Mesenchymal stem cell (in vitro differentiated cells and primary cell): ENCODE measurements at regions not wholly inside any gene's neighbourhood (a gene's known extent, or its start where the extent isn't known, plus 50 kb on each side); places are given as distances from the start of the nearest gene placed in this dataset.
A peak's percentile ranks its signal among the peaks of the same experiment; 100 is the strongest.

ENCODE experiments used
- DNase-seq: peaks from one replicate; pipeline ENCODE4 v3.0.0-alpha.2; 2013
- H2AFZ ChIP-seq: one replicate; pipeline ENCODE4 v1.6.1; 2013; ENCODE audit warnings: low read depth, mild to moderate bottlenecking, control low read depth, inconsistent platforms, low read length, moderate library complexity
- H2AK5ac ChIP-seq: 2 replicates; pipeline ENCODE4 v1.6.1; 2013; ENCODE audit warnings: low read length, moderate library complexity, mild to moderate bottlenecking, inconsistent platforms; ENCODE audit not compliant: severe bottlenecking
- H2BK120ac ChIP-seq: one replicate; pipeline ENCODE4 v1.6.1; 2013; ENCODE audit warnings: low read depth, mild to moderate bottlenecking, inconsistent platforms, low read length, moderate library complexity
- H2BK12ac ChIP-seq, 2 experiments: one replicate each; pipeline ENCODE4 v1.6.1; 2013; ENCODE audit warnings: inconsistent platforms in 2 of 2, low read length in 2 of 2, mild to moderate bottlenecking in 2 of 2, moderate library complexity in 2 of 2, control low read depth in 1 of 2
- H2BK15ac ChIP-seq: one replicate; pipeline ENCODE4 v1.6.1; 2013; ENCODE audit warnings: mild to moderate bottlenecking, low read depth, inconsistent platforms; ENCODE audit not compliant: poor library complexity, severe bottlenecking
- H2BK5ac ChIP-seq: 2 replicates; pipeline ENCODE4 v1.6.1; 2013; ENCODE audit warnings: low read depth, mild to moderate bottlenecking, low read length, control low read depth, inconsistent platforms; ENCODE audit not compliant: poor library complexity, severe bottlenecking
- H3K14ac ChIP-seq, 2 experiments: one replicate each; pipeline ENCODE4 v1.6.1; 2013; ENCODE audit warnings: inconsistent platforms in 2 of 2, low read length in 2 of 2, control low read depth in 1 of 2, mild to moderate bottlenecking in 1 of 2, moderate library complexity in 1 of 2
- H3K18ac ChIP-seq, 2 experiments: one replicate each; pipeline ENCODE4 v1.6.1; 2013; ENCODE audit warnings: inconsistent platforms in 2 of 2, low read length in 2 of 2, control low read depth in 1 of 2, low read depth in 1 of 2, mild to moderate bottlenecking in 1 of 2
- H3K23ac ChIP-seq, 2 experiments: one replicate each; pipeline ENCODE4 v1.6.1; 2013; ENCODE audit warnings: inconsistent platforms in 2 of 2, low read length in 2 of 2, mild to moderate bottlenecking in 2 of 2, moderate library complexity in 2 of 2, control low read depth in 1 of 2
- H3K27ac ChIP-seq: 2 replicates; pipeline ENCODE4 v1.5.1; 2013; ENCODE audit warnings: mild to moderate bottlenecking, moderate library complexity, low read length, control low read depth, inconsistent platforms; ENCODE audit not compliant: poor library complexity, severe bottlenecking
- H3K27me3 ChIP-seq, 2 experiments: 2 replicates each; pipeline versions ENCODE4 v1.6.1 to v1.7.0; 2013; ENCODE audit warnings: low read length in 2 of 2, mild to moderate bottlenecking in 2 of 2, moderate library complexity in 2 of 2, control low read depth in 1 of 2, inconsistent platforms in 1 of 2; ENCODE audit not compliant: control insufficient read depth in 1 of 2, insufficient read depth in 1 of 2
- H3K36me3 ChIP-seq, 2 experiments: 2 replicates each; pipeline versions ENCODE4 v1.6.1 to v1.7.0; 2013; ENCODE audit warnings: low read length in 2 of 2, control low read depth in 1 of 2, inconsistent platforms in 1 of 2, low read depth in 1 of 2, mild to moderate bottlenecking in 1 of 2; ENCODE audit not compliant: insufficient read depth in 2 of 2, control insufficient read depth in 1 of 2
- H3K4ac ChIP-seq, 2 experiments: one replicate each; pipeline ENCODE4 v1.6.1; 2013; ENCODE audit warnings: inconsistent platforms in 2 of 2, low read length in 2 of 2, mild to moderate bottlenecking in 2 of 2, moderate library complexity in 2 of 2, control low read depth in 1 of 2, low read depth in 1 of 2
- H3K4me1 ChIP-seq: 2 replicates; pipeline ENCODE4 v1.6.1; 2013; ENCODE audit warnings: low read depth, low read length, control low read depth; ENCODE audit not compliant: control insufficient read depth, insufficient read depth
- H3K4me2 ChIP-seq: 2 replicates; pipeline ENCODE4 v1.6.1; 2013; ENCODE audit warnings: low read length, mild to moderate bottlenecking, inconsistent platforms; ENCODE audit not compliant: poor library complexity, severe bottlenecking
- H3K4me3 ChIP-seq, 2 experiments: 2 replicates each; pipeline versions ENCODE4 v1.5.1 to v1.7.0; 2013; ENCODE audit warnings: low read length in 2 of 2, mild to moderate bottlenecking in 2 of 2, control low read depth in 1 of 2, low read depth in 1 of 2; ENCODE audit not compliant: insufficient read depth in 1 of 2
- H3K79me1 ChIP-seq: replicated peaks from 2 replicates; pipeline ENCODE4 v1.6.1; 2013; ENCODE audit warnings: mild to moderate bottlenecking, control low read depth, low read length, inconsistent platforms; ENCODE audit not compliant: poor library complexity, severe bottlenecking
- H3K9ac ChIP-seq: 2 replicates; pipeline ENCODE4 v1.7.0; 2013; ENCODE audit warnings: mild to moderate bottlenecking, low read length, moderate library complexity
- H3K9me3 ChIP-seq: 2 replicates; pipeline ENCODE4 v1.7.0; 2013; ENCODE audit warnings: mild to moderate bottlenecking, low read length; ENCODE audit not compliant: control insufficient read depth
- H4K8ac ChIP-seq: one replicate; pipeline ENCODE4 v1.6.1; 2013; ENCODE audit warnings: inconsistent platforms, mild to moderate bottlenecking, low read length, moderate library complexity
- H4K91ac ChIP-seq: one replicate; pipeline ENCODE4 v1.6.1; 2013; ENCODE audit warnings: mild to moderate bottlenecking, low read length, inconsistent platforms
- WGBS: methylation state at CpG from one replicate; pipeline ENCODE4 v1.1.7; 2013; ENCODE audit warnings: mixed read lengths; 5-methylcytosine and 5-hydroxymethylcytosine counted together

GRCh38 chr2:20934236-20934635 lies 109.6 kb downstream of the APOB start:
- peaks cover 16% of the 10 kb centered on the region for H3K4me1 ChIP-seq
- H3K4me2 ChIP-seq = no peak overlapping the region
- no peak overlapping the region for H3K14ac ChIP-seq
- no peak overlapping the region for H2AFZ ChIP-seq
- no peaks in the 10 kb centered on the region for H3K79me1 ChIP-seq
- H2BK12ac ChIP-seq = no peak overlapping the region
- no peak overlapping the region for H3K18ac ChIP-seq
- no peak for DNase-seq
- no peaks in the 10 kb centered on the region for H3K9me3 ChIP-seq
- no peak overlapping the region for H2BK120ac ChIP-seq
- H3K23ac ChIP-seq = no peak overlapping the region
- peak overlapping the region; percentile 39 for H2AK5ac ChIP-seq
- no peaks in the 10 kb centered on the region for H3K36me3 ChIP-seq
- H4K91ac ChIP-seq = no peak overlapping the region
- H3K9ac ChIP-seq = no peak overlapping the region
- 63% methylated on average over 2 of the region's 2 CpGs for WGBS
- peaks cover 0 to 13% of the 10 kb centered on the region in 2 experiments for H3K27me3 ChIP-seq
- H4K8ac ChIP-seq = no peak overlapping the region
- H3K4me3 ChIP-seq = no peak overlapping the region
- no peak overlapping the region for H2BK5ac ChIP-seq
- no peak overlapping the region for H3K4ac ChIP-seq
- H3K27ac ChIP-seq = no peak overlapping the region
- H2BK15ac ChIP-seq = no peak overlapping the region

DNA sequence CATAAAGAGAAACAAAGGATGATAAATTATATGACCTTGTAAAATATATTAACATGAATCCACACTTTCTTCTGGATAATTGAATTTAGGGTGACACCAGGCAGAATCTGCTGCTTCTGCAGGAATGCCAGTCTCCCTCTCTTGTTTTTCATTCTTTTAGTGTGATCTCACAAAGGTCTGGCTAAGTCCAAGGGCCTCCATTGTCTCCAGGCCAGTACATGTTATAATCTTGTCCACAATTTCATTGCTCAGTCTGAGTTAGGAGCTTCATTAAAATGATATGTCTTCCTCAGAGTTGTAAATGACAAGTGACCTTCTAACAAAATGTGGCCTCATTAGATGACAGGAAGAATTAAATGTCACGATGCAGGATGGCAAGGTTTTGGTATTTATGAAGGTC lies 110.2 kb downstream of the APOB start:
- Histone ChIP-seq H2BK120ac (no peak overlapping the region), H3K27ac (peak overlapping the region; percentile 22), H3K18ac (no peak overlapping the region), H3K4me2 (no peak overlapping the region), H3K4ac (no peak overlapping the region), H3K4me1 (peaks cover 16% of the 10 kb centered on the region), H2BK15ac (no peak overlapping the region), H2BK12ac (no peak overlapping the region), H3K14ac (no peak overlapping the region), H3K23ac (no peak overlapping the region), H3K27me3 (peaks cover 0 to 9% of the 10 kb centered on the region in 2 experiments), H4K8ac (no peak overlapping the region), H3K4me3 (no peak overlapping the region), H2AK5ac (no peak overlapping the region), H3K9ac (no peak overlapping the region), H3K9me3 (no peaks in the 10 kb centered on the region), H3K36me3 (no peaks in the 10 kb centered on the region), H2BK5ac (no peak overlapping the region), H3K79me1 (no peaks in the 10 kb centered on the region), H2AFZ (no peak overlapping the region), H4K91ac (no peak overlapping the region)
- 59% methylated on average over 1 of the region's 1 CpG for WGBS
- no peak for DNase-seq

DNA sequence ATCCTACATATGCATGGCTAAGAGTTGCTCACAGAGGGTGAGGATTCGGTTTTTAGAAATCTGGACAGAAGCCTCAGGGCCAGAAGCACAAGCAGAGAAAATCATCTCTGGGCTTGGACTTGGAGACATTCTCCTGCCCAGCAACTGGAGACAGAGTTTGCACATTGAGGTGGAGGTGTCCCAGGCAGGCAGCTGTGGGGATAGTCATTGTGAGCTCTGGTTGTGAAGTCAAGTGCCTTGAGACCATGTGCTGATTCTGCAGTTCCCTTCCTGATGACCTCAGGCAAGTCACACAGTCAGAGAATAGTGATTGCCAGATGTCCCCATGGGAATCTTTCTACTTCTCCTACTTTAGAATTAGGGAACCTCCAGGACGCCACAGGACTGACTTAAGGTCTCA lies 108.4 kb upstream of the LDAH start:
- H3K27ac ChIP-seq = peak overlapping the region; percentile 93
- H3K9me3 ChIP-seq = peaks cover 13% of the 10 kb centered on the region
- H3K4me2 ChIP-seq = no peak overlapping the region
- DNase-seq = no peak
- peaks cover 16% of the 10 kb centered on the region for H3K4me1 ChIP-seq
- peak overlapping the region; percentile 63 for H2BK5ac ChIP-seq
- H3K23ac ChIP-seq = no peak overlapping the region
- H4K91ac ChIP-seq = no peak overlapping the region
- WGBS = 36% methylated on average over 2 of the region's 2 CpGs
- H3K18ac ChIP-seq = no peak overlapping the region
- no peak overlapping the region for H2BK15ac ChIP-seq
- peak overlapping the region; percentile 98 for H2AK5ac ChIP-seq
- H3K9ac ChIP-seq = no peak overlapping the region
- H3K27me3 ChIP-seq = peaks cover 0 to 6% of the 10 kb centered on the region in 2 experiments
- no peak overlapping the region for H2AFZ ChIP-seq
- no peaks in the 10 kb centered on the region for H3K36me3 ChIP-seq
- H2BK120ac ChIP-seq = no peak overlapping the region
- no peaks in the 10 kb centered on the region for H3K79me1 ChIP-seq
- H3K4me3 ChIP-seq = no peak overlapping the region
- H2BK12ac ChIP-seq = no peak overlapping the region
- no peak overlapping the region for H3K4ac ChIP-seq
- H4K8ac ChIP-seq = no peak overlapping the region
- H3K14ac ChIP-seq = no peak overlapping the region

- no peak overlapping the region for H2BK15ac ChIP-seq
- H3K23ac ChIP-seq = no peak overlapping the region
- peak overlapping the region; percentile 95 for H3K27ac ChIP-seq
- no peak overlapping the region for H2BK12ac ChIP-seq
- DNase-seq = no peak
- no peak overlapping the region for H3K4me2 ChIP-seq
- no peak overlapping the region for H4K8ac ChIP-seq
- no peak overlapping the region for H3K18ac ChIP-seq
- H3K36me3 ChIP-seq = no peaks in the 10 kb centered on the region
- H3K4me1 ChIP-seq = peaks cover 16% of the 10 kb centered on the region
- no peak overlapping the region for H4K91ac ChIP-seq
- WGBS = no CpG with 5 or more reads among the region's 3 CpGs
- H3K4me3 ChIP-seq = no peak overlapping the region
- no peak overlapping the region for H2BK120ac ChIP-seq
- H3K27me3 ChIP-seq = peaks cover 0 to 6% of the 10 kb centered on the region in 2 experiments
- H2AFZ ChIP-seq = no peak overlapping the region
- H2BK5ac ChIP-seq = peak overlapping the region; percentile 81
- H3K4ac ChIP-seq = no peak overlapping the region
- peaks cover 17% of the 10 kb centered on the region for H3K9me3 ChIP-seq
- no peak overlapping the region for H3K14ac ChIP-seq
- H2AK5ac ChIP-seq = peak overlapping the region; percentile 98
- no peak overlapping the region for H3K9ac ChIP-seq
- H3K79me1 ChIP-seq = no peaks in the 10 kb centered on the region
Measured at GRCh38 chr2:20930928-20931327, 108.0 kb upstream of the LDAH start.
